H9 (cell line): ENCODE measurements at regions not wholly inside any gene's neighbourhood (a gene's known extent, or its start where the extent isn't known, plus 50 kb on each side); places are given as distances from the start of the nearest gene placed in this dataset.

Source experiments
- DNase-seq: peaks from one replicate; pipeline ENCODE4 v3.0.0-alpha.2; 2017
- H2AFZ ChIP-seq: one replicate; pipeline ENCODE4 v1.6.1; 2013; ENCODE audit warnings: mild to moderate bottlenecking, low read length, control low read depth, moderate library complexity
- H2AK5ac ChIP-seq: 2 replicates; pipeline ENCODE4 v1.6.1; 2013; ENCODE audit warnings: low read length, control low read depth, mixed read lengths; ENCODE audit not compliant: insufficient read length
- H2BK120ac ChIP-seq: one replicate; pipeline ENCODE4 v1.6.1; 2013; ENCODE audit warnings: low read depth, mild to moderate bottlenecking, low read length, control low read depth, inconsistent platforms; ENCODE audit not compliant: poor library complexity, severe bottlenecking
- H2BK12ac ChIP-seq: 2 replicates; pipeline ENCODE4 v1.6.1; 2013; ENCODE audit warnings: low read length, control low read depth, mixed read lengths, low read depth; ENCODE audit not compliant: insufficient read length
- H2BK15ac ChIP-seq: 2 replicates; pipeline ENCODE4 v1.6.1; 2013; ENCODE audit warnings: low read depth, low read length, control low read depth
- H2BK20ac ChIP-seq: one replicate; pipeline ENCODE4 v1.6.1; 2013; ENCODE audit warnings: low read depth, mild to moderate bottlenecking, low read length, control low read depth, inconsistent platforms; ENCODE audit not compliant: poor library complexity, severe bottlenecking
- H2BK5ac ChIP-seq: 2 replicates; pipeline ENCODE4 v1.6.1; 2013; ENCODE audit warnings: low read length, control low read depth, mixed read lengths; ENCODE audit not compliant: insufficient read length
- H3K14ac ChIP-seq: 2 replicates; pipeline ENCODE4 v1.6.1; 2013; ENCODE audit warnings: low read length, control low read depth; ENCODE audit not compliant: insufficient read depth
- H3K18ac ChIP-seq: 2 replicates; pipeline ENCODE4 v1.6.1; 2013; ENCODE audit warnings: low read depth, mild to moderate bottlenecking, mixed read lengths, low read length, control low read depth; ENCODE audit not compliant: insufficient read length
- H3K23ac ChIP-seq: 2 replicates; pipeline ENCODE4 v1.6.1; 2013; ENCODE audit warnings: low read length, control low read depth, mixed read lengths, low read depth; ENCODE audit not compliant: insufficient read length
- H3K23me2 ChIP-seq: 2 replicates; pipeline ENCODE4 v1.6.1; 2013; ENCODE audit warnings: low read depth, mild to moderate bottlenecking, mixed read lengths, low read length, control low read depth; ENCODE audit not compliant: insufficient read length, poor library complexity, severe bottlenecking
- H3K27ac ChIP-seq: 2 replicates; pipeline ENCODE4 v1.5.1; 2013; ENCODE audit warnings: low read length, control low read depth, mixed read lengths, low read depth; ENCODE audit not compliant: insufficient read length
- H3K27me3 ChIP-seq: 2 replicates; pipeline ENCODE4 v1.6.1; 2013; ENCODE audit warnings: low read length, control low read depth, inconsistent platforms; ENCODE audit not compliant: insufficient read depth
- H3K4ac ChIP-seq: 2 replicates; pipeline ENCODE4 v1.6.1; 2013; ENCODE audit warnings: low read depth, mild to moderate bottlenecking, control low read depth, inconsistent platforms, low read length, moderate library complexity
- H3K4me1 ChIP-seq: 2 replicates; pipeline ENCODE4 v1.6.1; 2013; ENCODE audit warnings: low read length, control low read depth, inconsistent platforms; ENCODE audit not compliant: insufficient read depth
- H3K4me2 ChIP-seq: 2 replicates; pipeline ENCODE4 v1.6.1; 2013; ENCODE audit warnings: low read length, control low read depth, mixed read lengths; ENCODE audit not compliant: insufficient read length, insufficient read depth
- H3K56ac ChIP-seq: 2 replicates; pipeline ENCODE4 v1.6.1; 2013; ENCODE audit warnings: low read depth, mild to moderate bottlenecking, mixed read lengths, low read length, control low read depth; ENCODE audit not compliant: insufficient read length
- H3K79me1 ChIP-seq: 2 replicates; pipeline ENCODE4 v1.6.1; 2013; ENCODE audit warnings: low read depth, mild to moderate bottlenecking, moderate library complexity, low read length, control low read depth, inconsistent platforms; ENCODE audit not compliant: insufficient read depth, poor library complexity, severe bottlenecking
- H3K79me2 ChIP-seq: 2 replicates; pipeline ENCODE4 v1.6.1; 2013; ENCODE audit warnings: low read length, control low read depth, inconsistent platforms; ENCODE audit not compliant: insufficient read depth
- H3K9ac ChIP-seq: 2 replicates; pipeline ENCODE4 v1.6.1; 2013; ENCODE audit warnings: low read length, control low read depth, mixed read lengths; ENCODE audit not compliant: insufficient read length; ENCODE audit errors: extremely low read depth
- H3K9me3 ChIP-seq: one replicate; pipeline ENCODE4 v1.6.1; 2013; ENCODE audit warnings: low read depth, low read length, inconsistent platforms; ENCODE audit not compliant: control insufficient read depth
- H3T11ph ChIP-seq: one replicate; pipeline ENCODE4 v1.6.1; 2013; ENCODE audit warnings: mild to moderate bottlenecking, low read length, control low read depth, inconsistent platforms
- H4K20me1 ChIP-seq: one replicate; pipeline ENCODE4 v1.6.1; 2013; ENCODE audit not compliant: control insufficient read depth, insufficient read length, insufficient read depth
- H4K5ac ChIP-seq: 2 replicates; pipeline ENCODE4 v1.6.1; 2013; ENCODE audit warnings: low read depth, mild to moderate bottlenecking, mixed read lengths, low read length, control low read depth; ENCODE audit not compliant: insufficient read length
- H4K8ac ChIP-seq: replicated peaks from 2 replicates; pipeline ENCODE4 v1.6.1; 2013; ENCODE audit warnings: low read length, control low read depth, mixed read lengths, low read depth; ENCODE audit not compliant: insufficient read length
- H4K91ac ChIP-seq: 2 replicates; pipeline ENCODE4 v1.6.1; 2013; ENCODE audit warnings: low read depth, mild to moderate bottlenecking, moderate library complexity, mixed read lengths, low read length, control low read depth; ENCODE audit not compliant: insufficient read length
- H3K27ac Mint-ChIP-seq, 3 experiments: 2 replicates in 2 of 3; 3 replicates in 1 of 3; pipeline ENCODE4 v1.8.0; 2020 to 2021; ENCODE audit warnings: mixed read lengths in 3 of 3, mild to moderate bottlenecking in 1 of 3, moderate library complexity in 1 of 3
- H3K27me3 Mint-ChIP-seq: 2 replicates; pipeline ENCODE4 v1.8.0; 2021; ENCODE audit warnings: low read depth, mild to moderate bottlenecking, moderate library complexity, mixed read lengths
- H3K36me3 Mint-ChIP-seq, 3 experiments: 2 replicates in 2 of 3; 3 replicates in 1 of 3; pipeline ENCODE4 v1.8.0; 2020 to 2021; ENCODE audit warnings: low read depth in 3 of 3, mixed read lengths in 3 of 3; ENCODE audit not compliant: insufficient read depth in 1 of 3
- H3K4me1 Mint-ChIP-seq, 2 experiments: 2 replicates each; pipeline ENCODE4 v1.8.0; 2020; ENCODE audit warnings: mixed read lengths in 2 of 2
- H3K4me3 Mint-ChIP-seq, 2 experiments: 2 replicates in 1 of 2; 3 replicates in 1 of 2; pipeline ENCODE4 v1.8.0; 2020 to 2021; ENCODE audit warnings: mild to moderate bottlenecking in 2 of 2, mixed read lengths in 2 of 2, moderate library complexity in 1 of 2
- H3K9me3 Mint-ChIP-seq, 2 experiments: 2 replicates in 1 of 2; 3 replicates in 1 of 2; pipeline ENCODE4 v1.8.0; 2020; ENCODE audit warnings: mild to moderate bottlenecking in 2 of 2, mixed read lengths in 2 of 2, moderate library complexity in 1 of 2
- CTCF ChIP-seq: fragments of 200-600 bp; sonication (generic); conservative IDR thresholded peaks from 3 replicates; pipeline ENCODE4 v1.8.0; 2021; ENCODE audit warnings: antibody characterized with exemption, mild to moderate bottlenecking
- WGBS: extraction: QIAGEN DNeasy Blood & Tissue Kit; methylation state at CpG from one replicate; pipeline ENCODE4 v1.1.7; 2013; ENCODE audit warnings: missing lambda C conversion rate, low lambda C conversion rate, mixed read lengths; ENCODE audit not compliant: insufficient read length; ENCODE audit errors: extremely low coverage; 5-methylcytosine and 5-hydroxymethylcytosine counted together

- Histone ChIP-seq H3K4me2 (no peak overlapping the region), H2AK5ac (no peak overlapping the region), H3T11ph (no peak overlapping the region), H3K27ac (no peak overlapping the region), H2BK12ac (no peak overlapping the region), H3K23me2 (no peaks in the 10 kb centered on the region), H3K4ac (no peak overlapping the region), H3K18ac (no peak overlapping the region), H2BK5ac (no peak overlapping the region), H4K20me1 (no peaks in the 10 kb centered on the region), H3K27me3 (no peaks in the 10 kb centered on the region), H3K56ac (no peak overlapping the region), H2BK15ac (no peak overlapping the region), H2BK20ac (no peak overlapping the region), H3K9ac (no peak overlapping the region), H4K5ac (no peak overlapping the region), H3K4me1 (no peaks in the 10 kb centered on the region), H4K91ac (no peak overlapping the region), H3K79me2 (no peaks in the 10 kb centered on the region), H2AFZ (no peak overlapping the region), H3K23ac (no peak overlapping the region), H3K79me1 (no peaks in the 10 kb centered on the region), H3K9me3 (no peaks in the 10 kb centered on the region), H4K8ac (no peak overlapping the region), H2BK120ac (no peak overlapping the region), H3K14ac (no peak overlapping the region)
- TF ChIP-seq CTCF, result no peak
- Mint-ChIP-seq H3K4me1 (0 out of 4 replicates have a peak, but pooled peaks cover 0 to 2% of the 10 kb centered on the region in 2 experiments), H3K4me3 (no peak overlapping the region), H3K27ac (no peak overlapping the region), H3K27me3 (peaks cover 4% of the 10 kb centered on the region), H3K9me3 (no peaks in the 10 kb centered on the region), H3K36me3 (no peaks in the 10 kb centered on the region)
- DNase-seq, result no peak
- WGBS, result no CpG with 5 or more reads among the region's 7 CpGs
Observed at GRCh38 chr7:47217570-47218360, 364.1 kb downstream of the TNS3 start.
